HG02763 (cell line): ENCODE measurements at regions not wholly inside any gene's neighbourhood (a gene's known extent, or its start where the extent isn't known, plus 50 kb on each side); places are given as distances from the start of the nearest gene placed in this dataset.

ENCODE experiments used
- ATAC-seq: cut with Tn5 transposase; IDR thresholded peaks from one replicate; pipeline ENCODE4 v1.9.1; 2021; ENCODE audit warnings: mild to moderate bottlenecking, moderate library complexity; ENCODE audit not compliant: unreplicated experiment

- no peak for ATAC-seq
These were observed 258.3 kb upstream of the ZPLD1 start for GRCh38 chr3:102176333-102177050.

DNA sequence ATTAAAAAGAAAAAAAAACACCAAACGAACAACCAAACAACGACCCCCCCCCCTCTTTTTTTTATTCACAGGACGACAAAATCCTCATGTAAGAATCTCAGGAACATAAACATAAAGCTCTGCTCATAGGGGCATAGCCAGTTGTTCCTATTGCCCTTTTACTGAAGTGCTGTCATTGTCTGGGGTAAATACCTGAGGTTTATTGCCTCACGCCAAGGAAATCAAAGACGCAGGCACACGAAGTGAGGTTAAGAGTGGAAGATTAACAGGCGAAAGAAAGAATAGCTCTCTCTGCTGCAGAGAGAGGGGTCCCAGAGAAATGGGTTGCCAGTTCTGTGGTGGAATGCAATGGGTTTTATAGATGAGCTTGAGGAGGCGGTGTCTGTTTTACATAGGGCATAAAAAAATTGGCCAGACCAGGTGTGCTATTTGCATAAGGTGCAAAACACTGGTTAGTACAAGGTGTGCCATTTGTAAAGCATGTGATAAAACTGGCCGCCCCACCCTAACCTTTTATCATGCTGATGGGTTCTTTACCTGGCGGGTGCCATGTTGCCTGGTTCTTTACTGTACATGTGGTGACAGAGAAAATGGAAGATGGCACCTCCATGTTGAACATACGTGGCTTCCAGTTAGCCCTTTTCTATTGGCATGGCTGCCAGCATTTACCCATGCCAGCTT lies 257.6 kb upstream of the ZPLD1 start:
- ATAC-seq = no peak

- ATAC-seq = no peak
These were observed 256.0 kb upstream of the ZPLD1 start for GRCh38 chr3:102178817-102179216.

DNA sequence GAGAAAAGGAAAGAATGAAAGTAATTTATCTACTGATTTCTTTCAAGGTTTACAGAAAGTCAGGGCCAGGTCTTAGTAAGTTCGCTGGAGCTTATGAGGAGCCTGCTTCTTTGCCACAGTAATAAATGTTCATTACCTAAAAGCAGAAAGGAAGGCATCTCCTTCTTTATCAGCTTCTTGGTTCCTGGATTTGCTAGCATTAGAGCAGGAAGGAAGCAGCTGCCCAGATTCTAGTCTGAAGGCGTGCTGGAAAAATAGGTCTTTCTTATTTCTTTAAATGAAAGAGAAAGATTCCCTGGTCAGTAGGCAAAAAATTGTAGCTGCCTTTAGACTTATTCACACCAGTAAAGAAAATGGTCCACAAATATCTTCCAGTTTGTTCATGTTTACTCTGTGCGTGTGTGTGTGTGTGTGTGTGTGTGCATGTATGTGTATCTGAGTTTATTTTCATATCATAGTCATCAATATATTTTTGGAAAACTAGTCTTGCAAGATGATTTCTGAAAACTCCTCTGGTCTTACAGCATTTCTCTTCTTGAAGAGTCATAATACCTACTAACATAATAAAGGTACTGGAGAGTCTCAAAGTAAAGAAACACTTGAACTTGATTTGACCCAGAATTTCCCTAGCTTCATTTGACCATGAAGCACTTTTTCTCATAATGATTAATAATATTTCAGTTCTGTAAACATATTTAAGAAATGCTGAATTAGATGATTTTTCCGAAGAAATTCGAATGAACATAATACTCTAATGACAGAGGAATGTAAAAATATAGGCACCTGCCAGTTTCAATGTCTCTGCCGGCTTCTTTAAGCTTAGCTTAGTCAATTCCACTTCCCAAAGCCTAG lies 255.3 kb upstream of the ZPLD1 start:
- peak; percentile 46 for ATAC-seq

DNA sequence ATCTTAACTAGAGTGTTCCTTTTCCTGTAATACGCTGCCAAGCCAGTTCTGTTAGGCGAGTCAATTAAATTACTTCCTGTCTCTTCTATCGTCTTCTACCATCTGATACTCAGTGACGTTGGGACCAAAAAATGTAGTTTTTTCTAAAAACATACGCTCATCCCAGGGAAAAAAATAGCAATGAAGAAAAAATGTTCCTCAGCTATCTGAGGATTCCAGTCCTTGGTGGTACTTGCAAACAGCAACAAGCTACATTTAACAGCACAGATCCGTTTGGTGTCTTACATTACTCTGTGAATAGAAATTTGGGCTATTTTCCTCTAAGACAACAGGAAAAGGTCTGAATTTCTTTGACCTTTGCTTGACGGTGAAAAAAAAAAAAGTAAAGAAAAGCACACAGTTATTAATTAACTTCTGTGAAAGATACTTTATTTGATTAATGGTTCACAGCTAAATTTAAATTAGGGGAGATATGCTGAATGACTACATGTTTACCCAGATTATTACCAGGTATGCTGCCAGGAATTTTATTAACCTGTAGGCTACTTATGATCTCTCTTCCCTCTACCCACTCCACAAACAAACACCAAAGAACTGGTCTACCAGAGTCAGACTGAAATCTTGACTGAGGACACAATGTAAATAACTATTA lies 254.4 kb upstream of the ZPLD1 start:
- peak; percentile 32 for ATAC-seq

GRCh38 chr3:102181175-102181920 lies 253.5 kb upstream of the ZPLD1 start:
- ATAC-seq = no peak

DNA sequence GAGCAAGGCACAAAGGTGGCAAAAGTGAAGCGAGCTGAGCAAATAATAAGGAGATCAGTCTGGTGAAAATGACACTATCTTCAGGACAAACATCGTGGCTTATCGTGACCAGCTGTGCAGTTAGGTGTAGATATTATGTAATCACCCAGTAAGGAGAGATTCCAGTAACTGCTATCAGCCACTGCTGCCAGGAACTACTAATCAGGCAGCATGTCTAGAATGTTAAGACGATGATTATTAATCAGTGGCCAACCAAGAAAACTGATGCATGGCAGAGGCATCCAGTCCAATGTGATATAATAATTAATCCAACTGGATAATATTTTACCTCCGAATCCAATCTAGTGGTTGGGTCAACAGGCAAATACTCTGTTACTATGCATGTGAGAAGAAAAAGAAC lies 252.7 kb upstream of the ZPLD1 start:
- ATAC-seq = no peak

DNA sequence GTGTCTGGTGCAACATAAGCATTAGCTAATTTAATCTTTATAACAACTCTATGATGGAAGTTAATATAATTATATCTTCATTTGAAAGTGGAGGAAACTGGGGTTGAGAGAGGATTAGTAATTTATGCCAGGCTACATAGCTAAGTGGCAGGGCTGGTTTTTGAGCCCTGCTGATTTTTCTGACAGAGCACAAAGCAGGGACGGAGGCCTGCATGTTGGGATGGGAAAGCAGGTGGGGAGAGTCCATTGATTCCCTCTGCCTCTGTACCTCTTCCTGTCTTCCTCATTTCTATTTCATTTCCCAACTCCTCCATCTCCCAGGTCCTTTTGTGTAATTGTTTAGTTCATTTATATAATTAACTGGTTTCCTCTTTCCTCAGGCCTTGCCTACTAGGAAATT lies 251.6 kb upstream of the ZPLD1 start:
- ATAC-seq = no peak

GRCh38 chr3:102183623-102184022 lies 251.2 kb upstream of the ZPLD1 start:
- ATAC-seq = no peak

DNA sequence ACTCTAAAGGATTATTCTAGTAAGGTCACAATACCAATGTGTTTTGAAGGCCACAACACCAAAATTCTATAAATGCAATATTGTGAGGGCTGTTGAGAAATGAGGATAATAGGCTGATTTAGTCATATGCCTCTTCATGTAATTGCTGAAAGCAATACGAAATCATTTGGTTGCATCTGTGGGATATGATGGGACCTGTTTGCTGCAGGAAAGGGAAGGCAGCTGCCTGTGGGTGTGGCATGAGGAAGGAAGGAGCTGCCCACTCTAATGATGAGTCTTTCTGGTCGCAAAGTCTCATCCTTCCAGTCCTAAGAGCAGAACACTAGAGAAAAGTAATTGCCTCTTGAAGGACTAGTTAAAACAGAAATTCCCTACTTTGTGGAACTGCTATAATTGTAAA lies 245.3 kb upstream of the ZPLD1 start:
- no peak for ATAC-seq

- no peak for ATAC-seq
These were observed 244.7 kb upstream of the ZPLD1 start for GRCh38 chr3:102189956-102190723.

DNA sequence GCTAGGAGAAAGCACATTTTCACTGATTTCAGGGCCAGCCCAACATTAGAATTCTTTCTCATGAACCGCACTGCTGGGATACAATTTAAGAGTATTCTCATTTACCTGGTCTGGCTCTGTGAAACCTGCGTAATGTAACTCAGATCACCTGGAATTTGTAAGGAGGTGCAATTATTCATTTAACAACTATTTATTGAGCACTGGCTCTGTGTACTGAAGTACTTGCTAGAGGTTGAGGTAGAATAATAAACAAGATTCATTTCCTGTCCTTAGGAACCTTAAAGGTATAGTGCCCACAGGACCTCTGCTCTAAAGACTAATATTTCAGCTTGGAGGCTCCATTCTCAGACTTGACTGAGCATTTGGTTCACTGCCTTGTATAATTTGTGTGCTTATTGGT lies 242.2 kb upstream of the ZPLD1 start:
- no peak for ATAC-seq

- no peak for ATAC-seq
These were observed 241.6 kb upstream of the ZPLD1 start for GRCh38 chr3:102193255-102193654.

GRCh38 chr3:102194001-102194400 lies 240.8 kb upstream of the ZPLD1 start:
- no peak for ATAC-seq

DNA sequence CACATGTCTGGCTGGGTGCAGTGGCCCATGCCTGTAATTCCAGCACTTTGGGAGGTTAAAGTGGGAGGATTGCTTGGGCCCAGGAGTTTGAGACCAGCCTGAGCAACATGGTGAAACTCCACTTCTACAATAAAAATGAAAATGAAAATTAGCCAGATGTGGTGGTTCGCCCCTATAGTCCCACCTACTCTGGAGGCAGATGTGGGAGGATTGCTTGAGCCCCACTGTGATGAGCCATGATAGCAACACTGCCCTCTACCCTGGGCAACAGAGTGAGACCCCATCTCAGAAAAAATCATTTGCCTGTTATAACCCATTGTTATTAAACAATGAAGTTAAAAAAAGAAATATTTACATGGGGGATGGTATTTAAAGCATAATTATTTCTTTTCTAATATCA lies 240.1 kb upstream of the ZPLD1 start:
- ATAC-seq = peak; percentile 49

DNA sequence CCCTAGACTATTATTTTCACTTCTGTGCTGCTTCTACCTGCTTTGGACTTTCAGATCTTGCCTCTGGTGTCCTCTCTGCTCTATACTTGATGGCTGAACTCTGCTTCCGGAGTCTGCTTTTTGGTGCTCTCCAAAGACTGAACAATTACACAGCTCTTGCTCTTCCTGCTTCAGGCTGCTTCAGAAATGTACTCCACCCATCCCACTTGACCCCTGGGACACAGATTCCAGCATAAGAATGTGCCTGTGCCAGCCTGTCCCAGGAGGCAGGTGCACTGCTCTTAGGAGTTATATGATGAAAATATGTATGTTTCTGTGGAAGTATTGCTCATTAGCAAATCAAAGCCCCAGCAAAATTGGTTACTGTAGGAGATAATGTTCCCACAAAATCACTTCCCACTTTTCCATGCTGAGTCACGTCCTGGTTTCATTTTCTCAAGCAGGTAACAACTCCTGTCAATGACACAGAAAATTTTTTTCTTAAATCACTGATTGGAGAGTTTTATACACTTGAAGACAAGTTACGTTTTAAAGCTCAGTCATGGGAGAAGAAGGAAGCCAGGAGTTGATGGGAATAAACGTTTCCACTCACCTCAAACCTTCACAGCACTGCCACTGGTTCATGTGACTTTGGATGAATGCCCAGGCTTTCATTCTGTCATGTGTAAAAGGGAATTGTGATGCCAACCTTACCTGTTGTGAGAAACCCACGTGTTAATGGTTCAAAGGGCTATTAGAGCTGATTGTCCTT lies 239.4 kb upstream of the ZPLD1 start:
- peak; percentile 33 for ATAC-seq

- ATAC-seq = no peak
These were observed 234.7 kb upstream of the ZPLD1 start for GRCh38 chr3:102200126-102200525.

- no peak for ATAC-seq
These were observed 234.3 kb upstream of the ZPLD1 start for GRCh38 chr3:102200560-102200959.

GRCh38 chr3:102205647-102206046 lies 229.2 kb upstream of the ZPLD1 start:
- no peak for ATAC-seq
